HG03378 (cell line): ENCODE measurements at regions not wholly inside any gene's neighbourhood (a gene's known extent, or its start where the extent isn't known, plus 50 kb on each side); places are given as distances from the start of the nearest gene placed in this dataset.

Source experiments
- ATAC-seq: cut with Tn5 transposase; IDR thresholded peaks from one replicate; pipeline ENCODE4 v1.9.1; 2021; ENCODE audit warnings: mild to moderate bottlenecking, moderate library complexity; ENCODE audit not compliant: unreplicated experiment

DNA sequence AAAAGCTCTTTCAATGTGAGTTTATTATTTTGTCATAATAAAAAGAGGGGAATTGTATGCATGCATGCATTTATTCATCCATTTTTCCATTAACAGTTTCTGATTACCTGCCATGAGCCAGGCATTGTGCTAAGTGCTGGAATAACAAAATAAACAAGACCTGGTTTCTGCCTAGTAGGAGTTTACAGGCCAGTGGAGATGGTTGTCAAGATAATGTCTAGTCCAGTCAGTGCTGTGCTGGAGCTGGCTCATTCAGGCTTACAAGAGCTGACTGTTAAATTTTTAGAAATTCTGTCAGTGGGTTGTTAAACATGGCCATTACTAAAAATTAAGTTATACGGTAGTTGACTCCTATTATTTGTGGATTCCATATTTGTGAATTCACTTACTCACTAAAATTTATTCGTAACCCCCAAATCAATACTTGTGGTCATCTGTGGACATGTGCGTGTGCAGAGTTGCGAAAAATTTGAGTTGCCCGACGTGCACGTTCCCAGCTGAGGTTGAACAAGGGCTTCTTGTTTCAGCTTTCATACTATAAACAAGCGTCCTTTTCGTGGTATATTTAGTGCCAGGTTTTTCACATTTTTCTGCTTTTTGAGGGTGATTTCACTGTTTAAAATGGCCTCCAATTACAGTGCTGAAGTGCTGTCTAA, 172.3 kb upstream of the RPS6KA3 start:
- no peak for ATAC-seq

DNA sequence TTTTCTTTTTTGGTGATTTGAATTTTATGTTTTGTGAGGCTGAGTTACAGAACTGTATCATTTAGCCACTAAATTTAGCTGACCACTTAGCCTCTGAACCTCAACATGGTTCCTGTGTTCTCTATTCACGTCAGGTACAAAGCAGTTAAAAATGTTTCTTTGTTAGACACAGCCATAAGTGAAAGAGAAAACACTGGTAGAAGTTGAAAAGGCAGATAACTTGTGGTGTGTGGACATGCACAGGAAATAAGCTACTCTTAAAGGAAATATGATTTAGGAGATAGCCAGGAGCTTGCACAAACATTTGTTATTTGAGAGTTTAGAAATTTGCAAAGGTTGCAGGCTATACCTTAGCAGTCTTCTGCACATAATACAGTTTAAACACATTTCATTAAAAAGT, 171.0 kb upstream of the RPS6KA3 start:
- no peak for ATAC-seq

- ATAC-seq, result no peak
These were observed 169.2 kb upstream of the RPS6KA3 start for GRCh38 chrX:20435913-20436312.

DNA sequence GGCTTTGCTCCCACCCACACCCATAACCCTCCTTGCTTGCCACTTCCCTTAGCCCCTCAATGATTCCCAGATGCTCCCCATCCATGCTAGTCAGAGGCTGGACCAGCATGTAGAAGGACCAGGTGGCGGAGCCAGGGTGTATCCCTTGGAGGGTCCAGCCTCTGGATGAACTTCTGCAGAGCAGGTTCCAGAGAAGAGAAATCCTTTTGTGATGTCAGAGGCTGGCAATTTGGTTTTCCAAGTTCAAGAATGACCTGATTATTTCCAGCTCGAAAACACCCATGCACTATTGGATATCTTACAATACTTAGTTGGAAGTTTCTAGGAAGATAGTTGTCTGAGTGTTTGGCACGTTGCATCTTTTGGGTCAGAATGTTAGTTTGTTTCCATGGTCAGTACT, 168.3 kb upstream of the RPS6KA3 start:
- no peak for ATAC-seq

- ATAC-seq, result no peak
These were observed 166.7 kb upstream of the RPS6KA3 start for GRCh38 chrX:20433388-20433775.

DNA sequence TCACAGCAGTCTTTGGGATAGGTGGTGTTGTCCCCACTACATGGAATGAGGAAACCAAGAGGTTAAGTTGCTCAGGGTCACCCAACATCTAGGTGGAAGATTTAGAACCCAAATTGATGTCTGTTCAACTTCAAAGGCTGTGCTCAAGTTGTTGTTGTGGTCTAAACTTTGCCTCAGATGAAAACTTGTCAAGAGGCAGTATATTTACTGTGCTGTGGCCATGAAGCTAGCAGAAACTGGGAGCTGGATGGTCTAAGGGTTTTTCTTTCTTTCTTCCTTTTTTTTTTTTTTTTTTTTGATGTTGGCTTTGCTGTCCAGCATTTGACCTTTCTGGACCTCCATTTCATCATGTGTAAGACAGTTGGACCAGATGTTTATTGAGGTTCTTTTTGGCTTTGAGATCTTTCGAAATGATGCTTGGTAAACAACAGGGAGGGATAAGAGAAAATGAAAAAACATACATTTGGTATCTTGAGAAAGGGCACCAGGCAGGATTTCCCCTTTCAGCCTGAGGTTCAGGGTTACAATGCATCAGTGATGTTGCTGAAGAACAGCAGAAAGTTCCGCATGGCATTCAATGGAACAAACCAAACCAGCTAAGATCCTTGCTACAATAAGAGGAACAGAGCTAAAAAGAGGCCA, 166.2 kb upstream of the RPS6KA3 start:
- ATAC-seq, result no peak

DNA sequence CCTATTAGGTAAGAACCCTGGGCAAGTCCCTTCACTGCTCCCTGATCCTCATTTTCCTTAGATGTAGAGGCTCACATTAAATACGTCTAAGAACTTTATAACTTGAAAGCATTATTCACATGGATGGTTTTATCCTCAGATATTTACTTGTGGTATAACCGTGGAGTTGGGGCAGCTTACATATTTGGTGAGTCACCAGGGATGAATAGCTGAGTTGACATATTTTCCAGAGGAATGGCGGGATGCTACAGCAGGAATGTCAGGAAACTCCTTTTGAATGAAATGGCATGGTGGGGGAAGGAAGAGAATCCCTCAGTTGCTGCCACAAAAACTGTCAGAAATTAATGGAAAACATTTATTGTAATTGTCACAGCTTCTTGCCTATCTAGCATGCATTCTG, 165.3 kb upstream of the RPS6KA3 start:
- ATAC-seq, result no peak

DNA sequence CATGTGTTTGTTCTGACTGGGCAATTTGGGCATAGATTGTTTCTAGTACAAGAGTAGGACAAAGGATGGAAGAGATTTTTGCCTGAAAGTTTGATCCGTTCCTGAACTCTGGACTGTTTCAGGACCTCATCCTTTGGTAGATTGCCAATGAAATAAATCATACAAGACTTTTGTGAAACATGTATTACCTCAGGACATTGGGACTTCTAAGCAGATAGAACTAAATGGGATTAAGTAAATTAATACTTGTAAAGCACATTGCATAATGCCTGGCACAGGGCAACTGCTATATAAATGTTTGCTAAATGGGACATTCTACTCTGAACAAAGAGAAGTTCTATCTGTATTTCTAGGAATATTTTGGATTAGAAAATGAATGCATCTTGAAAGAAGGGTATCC, 164.8 kb upstream of the RPS6KA3 start:
- no peak for ATAC-seq

DNA sequence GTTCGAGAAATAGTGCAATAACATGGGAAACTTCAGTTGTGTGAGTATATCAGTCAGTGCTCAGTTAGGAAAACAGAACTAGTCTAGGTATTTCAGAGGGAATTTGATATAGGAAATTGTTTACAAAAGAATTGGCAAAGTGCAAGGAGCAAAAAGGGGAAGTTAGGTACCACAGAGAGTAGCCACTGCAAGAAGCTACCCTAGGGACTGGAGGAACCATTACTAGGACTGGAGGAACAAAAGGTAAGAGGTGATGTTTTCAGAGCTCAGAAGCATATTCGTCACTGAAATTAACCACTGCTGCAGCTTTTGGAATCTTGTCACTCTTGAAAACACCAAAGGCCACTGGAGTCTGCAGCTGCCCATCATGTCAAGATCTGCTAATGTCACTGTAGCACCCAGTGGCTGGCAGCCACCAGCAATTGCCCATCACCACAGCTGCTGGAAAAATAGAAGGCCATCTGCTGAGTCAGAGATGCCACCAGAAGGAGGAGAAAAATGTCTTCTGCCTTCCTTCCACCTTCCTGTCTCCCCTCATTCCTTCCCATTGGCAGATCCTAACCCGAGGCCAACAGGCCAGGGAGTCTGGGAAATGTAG, 160.6 kb upstream of the RPS6KA3 start:
- ATAC-seq, result peak; percentile 78

GRCh38 chrX:20421697-20422096, 155.0 kb upstream of the RPS6KA3 start:
- ATAC-seq, result no peak

DNA sequence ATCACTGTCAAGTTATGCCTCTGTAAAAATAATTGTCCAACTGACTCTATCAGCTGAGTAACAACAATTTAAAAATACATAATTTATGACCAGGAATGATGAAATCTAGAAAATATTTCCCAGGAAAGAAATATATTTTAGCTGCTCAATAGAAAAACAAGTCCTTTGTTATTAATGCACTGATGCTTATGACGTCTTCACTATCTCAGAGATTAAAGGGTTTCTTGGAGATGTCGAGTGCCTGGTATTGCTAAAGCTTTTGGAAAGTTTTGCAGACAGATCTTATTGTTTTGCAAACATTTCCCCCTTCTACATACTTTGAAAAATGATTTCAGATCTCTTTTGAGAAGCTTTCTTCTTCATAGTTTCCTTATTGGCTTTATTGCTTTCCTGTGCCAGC, 154.6 kb upstream of the RPS6KA3 start:
- ATAC-seq, result no peak

- no peak for ATAC-seq
These were observed 153.3 kb upstream of the RPS6KA3 start for GRCh38 chrX:20420058-20420457.

DNA sequence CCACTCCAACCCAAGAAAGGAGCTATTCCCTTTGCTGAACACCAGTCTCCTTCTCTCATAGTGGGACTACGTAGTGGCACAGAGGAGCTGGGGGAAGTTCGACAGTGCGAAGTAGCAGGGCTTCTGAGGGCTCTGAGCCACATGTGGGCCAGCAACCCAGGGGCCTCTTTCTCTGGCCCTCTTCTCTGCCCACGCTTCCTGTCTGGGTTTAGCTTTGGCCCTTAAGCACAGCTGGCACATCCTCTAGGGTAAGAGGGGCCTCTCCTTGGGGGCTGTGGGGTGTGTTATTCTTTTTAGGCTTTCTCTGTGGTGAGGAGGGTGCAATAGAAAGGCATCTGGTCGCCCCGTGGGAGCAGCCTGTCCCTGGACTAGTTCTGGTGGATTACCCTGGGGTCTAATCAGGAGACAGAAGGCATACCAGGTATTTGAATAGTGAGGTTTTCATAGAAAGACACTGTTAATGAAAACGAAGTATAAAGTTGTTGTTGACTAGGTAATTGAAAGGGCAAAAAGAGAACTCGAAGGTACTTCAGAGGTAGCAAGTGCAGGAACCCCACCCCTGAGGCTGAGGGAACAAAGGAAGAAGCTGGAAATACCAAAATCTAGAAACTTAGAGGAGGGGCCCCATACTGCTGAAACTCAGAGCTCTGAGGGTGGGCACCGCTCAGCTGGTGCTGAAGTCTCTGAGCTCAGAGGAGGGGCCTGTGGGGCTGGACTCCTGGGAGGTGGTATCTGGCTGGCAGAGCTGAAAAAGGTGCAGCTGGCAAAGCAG, 151.9 kb upstream of the RPS6KA3 start:
- ATAC-seq, result peak; percentile 77

- no peak for ATAC-seq
These were observed 148.2 kb upstream of the RPS6KA3 start for GRCh38 chrX:20414762-20415445.

DNA sequence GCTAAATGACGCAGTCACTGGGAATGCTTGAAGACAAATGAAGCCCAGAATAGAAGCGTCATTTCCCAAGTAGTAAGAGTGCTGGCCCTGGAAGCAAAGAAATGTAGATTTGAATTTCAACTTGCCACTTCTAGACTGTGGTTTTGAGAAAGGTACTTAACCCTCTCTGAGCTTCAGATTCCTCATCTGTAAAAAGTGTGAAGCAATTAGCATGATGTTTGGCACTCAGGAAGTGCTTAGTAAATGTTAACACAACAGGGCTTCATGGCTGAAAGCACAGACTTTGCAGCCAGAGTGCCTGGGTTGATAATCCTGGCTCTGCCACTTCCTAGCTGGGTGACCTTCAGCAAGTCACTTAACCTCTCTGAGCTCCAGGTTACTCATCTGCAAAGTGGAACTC, 147.4 kb upstream of the RPS6KA3 start:
- no peak for ATAC-seq

GRCh38 chrX:20412871-20413486, 146.3 kb upstream of the RPS6KA3 start:
- ATAC-seq, result peak; percentile 77

DNA sequence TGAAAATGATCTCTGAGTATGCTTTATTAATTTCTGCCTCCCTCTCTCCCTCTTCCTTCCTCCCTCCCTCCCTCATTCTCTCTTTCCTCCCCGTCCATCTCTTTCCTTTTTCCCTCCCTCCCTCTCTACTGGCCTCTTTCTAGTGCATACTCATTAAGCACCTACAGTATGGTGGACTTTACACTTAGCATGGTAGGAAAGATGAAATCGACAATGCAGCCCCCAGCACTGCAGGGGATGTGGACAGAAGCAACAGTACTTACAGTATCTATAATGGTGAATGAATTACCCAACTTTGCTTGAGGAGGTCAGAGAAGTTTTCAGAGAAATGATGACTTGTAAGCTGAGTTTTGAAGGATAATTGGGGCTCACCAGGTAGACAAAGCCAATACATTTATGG, 143.8 kb upstream of the RPS6KA3 start:
- no peak for ATAC-seq

DNA sequence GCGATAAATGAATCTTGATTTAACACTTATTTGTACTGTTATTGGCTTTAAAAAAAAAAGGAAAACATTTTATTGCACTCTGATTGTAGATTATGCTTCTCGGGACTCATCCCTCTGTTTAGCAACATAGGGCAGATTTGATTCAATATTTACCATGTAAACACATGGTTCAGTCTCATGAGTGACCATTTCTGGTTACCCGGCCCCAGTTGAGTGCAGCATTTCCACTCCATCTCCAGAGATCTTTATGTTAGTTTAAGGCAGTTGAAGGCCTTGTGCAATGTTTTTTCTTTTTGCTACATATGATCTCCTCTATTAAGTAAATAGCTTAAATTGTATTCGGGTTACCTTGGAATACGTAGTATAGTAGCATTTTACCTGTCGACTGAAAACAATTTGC, 143.3 kb upstream of the RPS6KA3 start:
- ATAC-seq, result no peak

DNA sequence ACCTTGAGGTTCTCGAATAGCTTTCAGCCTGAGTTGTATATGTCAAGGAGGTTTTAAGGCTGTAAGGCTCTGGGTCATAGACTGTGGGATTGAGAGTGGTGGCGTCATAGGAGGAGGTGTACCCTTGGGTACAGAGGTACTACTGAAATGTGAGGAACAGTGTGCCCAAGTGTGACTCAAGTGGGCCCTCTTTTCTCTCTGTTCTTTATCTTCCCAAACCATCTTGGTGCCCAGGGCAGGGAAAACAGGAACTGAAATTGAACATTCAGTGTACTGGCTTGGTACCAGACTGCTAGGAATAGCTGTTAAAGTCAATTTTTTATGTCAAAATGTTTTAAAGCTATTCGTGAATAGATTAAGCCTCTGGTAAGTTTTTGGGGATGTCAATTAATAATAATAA, 136.2 kb upstream of the RPS6KA3 start:
- no peak for ATAC-seq

DNA sequence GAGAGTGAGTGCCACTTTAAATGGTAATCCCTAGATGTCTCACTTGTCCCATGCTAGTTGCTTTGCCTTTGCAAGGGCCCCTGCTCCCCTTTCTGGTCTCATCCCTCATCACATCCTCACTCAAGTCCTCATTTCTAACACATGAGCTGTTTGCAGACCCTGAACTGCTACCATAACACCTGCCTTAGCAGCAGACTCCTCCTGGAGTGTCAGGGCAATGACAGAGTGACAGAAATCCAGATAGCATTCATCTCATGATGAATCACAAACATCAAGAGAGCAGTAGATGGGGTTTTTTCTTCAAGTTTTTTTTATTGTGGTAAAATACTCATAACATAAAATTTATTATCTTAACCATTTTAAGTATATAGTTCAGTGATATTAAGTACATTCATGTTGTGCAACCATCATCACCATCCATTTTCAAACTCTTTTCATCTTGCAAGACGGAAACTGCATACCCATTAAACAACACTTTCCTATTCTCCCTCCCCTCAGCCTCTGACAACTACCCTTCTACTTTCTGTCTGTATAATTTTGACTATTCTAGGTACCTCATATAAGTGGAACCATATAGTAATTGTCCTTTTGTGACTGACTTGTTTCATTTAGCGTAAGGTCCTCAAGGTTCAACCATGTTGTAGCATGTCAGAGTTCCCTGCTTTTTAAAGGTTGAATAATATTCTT, 133.2 kb upstream of the RPS6KA3 start:
- no peak for ATAC-seq
